Ovary (tissue), 7 donors: ENCODE measurements at regions not wholly inside any gene's neighbourhood (a gene's known extent, or its start where the extent isn't known, plus 50 kb on each side); places are given as distances from the start of the nearest gene placed in this dataset.

Source experiments
- DNase-seq, 5 donors: peaks; one replicate each; pipeline ENCODE4 v3.0.0-alpha.2; 2019 to 2020
- H3K27ac ChIP-seq, 2 donors: fragments of 200-600 bp; one replicate each; pipeline versions ENCODE4 v1.5.1 to v1.8.0; 2019 to 2022
- H3K27me3 ChIP-seq: fragments of 200-600 bp; one replicate; pipeline ENCODE4 v1.8.0; 2022
- H3K36me3 ChIP-seq: fragments of 200-600 bp; sonication (generic); one replicate; pipeline ENCODE4 v1.5.1; 2019
- H3K4me1 ChIP-seq: one replicate; pipeline ENCODE4 v1.8.1; 2013; ENCODE audit warnings: mild to moderate bottlenecking, moderate library complexity; ENCODE audit not compliant: insufficient read depth
- H3K4me3 ChIP-seq: fragments of 200-600 bp; sonication (generic); one replicate; pipeline ENCODE4 v1.5.1; 2017
- H3K9me3 ChIP-seq, 2 donors: fragments of 200-600 bp in 1 of 2; sonication (generic) in 1 of 2; one replicate each; pipeline versions ENCODE4 v1.5.1 to v1.8.1; 2013 to 2019; ENCODE audit warnings: mild to moderate bottlenecking in 1 of 2, moderate library complexity in 1 of 2
- CTCF ChIP-seq, 3 donors: fragments of 450-650 bp in 2 of 3; fragments of 200-600 bp in 1 of 3; IDR thresholded peaks; one replicate each; pipeline versions ENCODE4 v1.5.1 to v1.8.0; 2016 to 2022; ENCODE audit warnings: antibody characterized with exemption in 3 of 3, mild to moderate bottlenecking in 1 of 3
- EP300 ChIP-seq: sonication (generic); formaldehyde crosslinking; IDR thresholded peaks from one replicate; pipeline ENCODE4 v1.6.1; 2017; ENCODE audit warnings: antibody characterized with exemption
- POLR2A ChIP-seq: fragments of 450-650 bp; IDR thresholded peaks from one replicate; pipeline ENCODE4 v1.6.1; 2017; ENCODE audit warnings: antibody characterized with exemption, mild to moderate bottlenecking, moderate library complexity
- WGBS, 3 donors: extraction: QIAGEN DNeasy Blood & Tissue Kit in 1 of 3; methylation state at CpG; one replicate each; pipeline versions ENCODE4 v1.1.5 to v1.1.7; 2013 to 2017; 5-methylcytosine and 5-hydroxymethylcytosine counted together
- intact Hi-C, 4 donors: fragments of 100-400 bp; cut with DNase I; formaldehyde crosslinking; loops; one replicate each; pipeline versions ENCODE4 v1.11.0 to v1.15.1; 2022 to 2023
- donor health status: DM: no; HTN: no; CAD: no; lungs with moderate emphysema.
- donor health status: DM: no; HTN: no; CAD: no.
- donor health status: Bipolar disorder and iron deficiency.
- donor health status: DM: no; HTN: no; CAD: no.
- donor health status: DM: yes; HTN: yes; CAD: no.

- 95 to 100% (median 98%) methylated on average over 1 of the region's 1 CpG for WGBS, 3 donors
- intact Hi-C loops, result no loop called here
Measured at GRCh38 chr2:24434541-24434940, 56.5 kb upstream of the NCOA1 start.

GRCh38 chr2:24432735-24433134 lies 58.3 kb upstream of the NCOA1 start:
- intact Hi-C loops, result no loop called here
- no peaks in the 10 kb centered on the region for H3K27me3 ChIP-seq
- no peaks in the 10 kb centered on the region for H3K36me3 ChIP-seq
- H3K4me3 ChIP-seq, result no peak overlapping the region
- no peak overlapping the region for H3K27ac ChIP-seq
- no peak for DNase-seq
- H3K4me1 ChIP-seq, result peaks cover 12% of the 10 kb centered on the region
- WGBS, 3 donors, result 85 to 88% (median 87%) methylated on average over 3 of the region's 3 CpGs
- H3K9me3 ChIP-seq, result no peaks in the 10 kb centered on the region
- TF ChIP-seq CTCF (IDR thresholded peaks at IDR 0.05) (no peak), POLR2A (no peak)

More at GRCh38 chr2:24434541-24434940, 56.5 kb upstream of the NCOA1 start:
- H3K9me3 ChIP-seq, result no peaks in the 10 kb centered on the region
- TF ChIP-seq POLR2A (no peak), EP300 (no peak), CTCF (IDR thresholded peaks at IDR 0.05) (no peak)
- peaks cover 8% of the 10 kb centered on the region for H3K4me1 ChIP-seq
- H3K4me3 ChIP-seq, result no peak overlapping the region
- no peaks in the 10 kb centered on the region for H3K36me3 ChIP-seq
- no peaks in the 10 kb centered on the region for H3K27me3 ChIP-seq
- no peak overlapping the region for H3K27ac ChIP-seq
- peak in 2 of 5 donors; percentile 40 to 55 for DNase-seq

GRCh38 chr2:24432121-24432520 lies 58.9 kb upstream of the NCOA1 start:
- no peaks in the 10 kb centered on the region for H3K27me3 ChIP-seq
- no peaks in the 10 kb centered on the region for H3K36me3 ChIP-seq
- H3K4me1 ChIP-seq, result peaks cover 12% of the 10 kb centered on the region
- DNase-seq, result no peak
- intact Hi-C loops, result no loop called here
- TF ChIP-seq CTCF (IDR thresholded peaks at IDR 0.05), result no peak
- no peak for TF ChIP-seq EP300
- TF ChIP-seq POLR2A, result no peak
- WGBS, 3 donors, result 55 to 78% (median 74%) methylated on average over 1 of the region's 1 CpG
- no peaks in the 10 kb centered on the region for H3K9me3 ChIP-seq
- H3K27ac ChIP-seq, result no peak overlapping the region
- no peak overlapping the region for H3K4me3 ChIP-seq

GRCh38 chr2:24429197-24430074 lies 61.6 kb upstream of the NCOA1 start:
- no peaks in the 10 kb centered on the region for H3K27me3 ChIP-seq
- TF ChIP-seq EP300 (no peak), POLR2A (no peak)
- WGBS, 3 donors, result 65 to 69% (median 68%) methylated on average over 14 of the region's 14 CpGs
- H3K9me3 ChIP-seq, result no peaks in the 10 kb centered on the region
- H3K27ac ChIP-seq, result no peak overlapping the region
- H3K4me1 ChIP-seq, result peaks cover 3% of the 10 kb centered on the region
- no peak overlapping the region for H3K4me3 ChIP-seq
- no peak for DNase-seq
- intact Hi-C loops, result no loop called here
- H3K36me3 ChIP-seq, result no peaks in the 10 kb centered on the region

- no peaks in the 10 kb centered on the region for H3K27me3 ChIP-seq
- intact Hi-C loops, result no loop called here
- H3K27ac ChIP-seq, result no peak overlapping the region
- no peak for TF ChIP-seq CTCF (IDR thresholded peaks at IDR 0.05)
- TF ChIP-seq EP300, result no peak
- no peak for TF ChIP-seq POLR2A
- no peaks in the 10 kb centered on the region for H3K36me3 ChIP-seq
- DNase-seq, result no peak
- H3K4me1 ChIP-seq, result peaks cover 3% of the 10 kb centered on the region
- WGBS, 3 donors, result 76 to 90% (median 88%) methylated on average over 3 of the region's 3 CpGs
- no peak overlapping the region for H3K4me3 ChIP-seq
- no peaks in the 10 kb centered on the region for H3K9me3 ChIP-seq
Measured at GRCh38 chr2:24424387-24424786, 64.1 kb upstream of the ITSN2 start.
